GM23248 (cell line): ENCODE measurements at regions not wholly inside any gene's neighbourhood (a gene's known extent, or its start where the extent isn't known, plus 50 kb on each side); places are given as distances from the start of the nearest gene placed in this dataset.

Source experiments
- EZH2 ChIP-seq: fragments of 200-600 bp; sonication (generic); IDR thresholded peaks from 2 replicates; pipeline ENCODE4 v1.6.1; 2018; ENCODE audit warnings: antibody characterized with exemption, mild to moderate bottlenecking; ENCODE audit not compliant: insufficient read depth, poor library complexity, severe bottlenecking
- EZH2phosphoT487 ChIP-seq: fragments of 200-600 bp; sonication (generic); IDR thresholded peaks from 2 replicates; pipeline ENCODE4 v1.6.1; 2018; ENCODE audit warnings: antibody characterized with exemption, moderate library complexity, mild to moderate bottlenecking, low read depth; ENCODE audit not compliant: insufficient read depth

DNA sequence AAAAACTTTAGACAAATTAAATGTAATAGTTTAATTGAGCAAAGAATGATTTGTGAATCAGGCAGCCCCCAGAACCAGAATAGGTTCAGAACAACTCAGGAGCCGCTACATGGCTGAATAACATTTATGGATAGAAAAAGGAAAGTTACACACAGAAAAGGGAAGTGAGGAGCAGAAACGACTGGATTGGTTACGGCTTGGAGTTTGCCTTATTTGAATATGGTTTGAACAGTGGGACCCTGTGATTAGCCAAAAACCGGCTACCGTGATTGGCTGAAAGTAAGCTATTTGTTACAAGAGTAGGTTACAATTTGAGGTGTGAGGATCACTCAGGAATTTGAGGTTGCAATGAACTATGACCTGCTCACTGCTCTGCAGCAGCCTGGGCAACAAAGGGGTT is 1139.8 kb downstream of the CDH11 start:
- TF ChIP-seq EZH2: no peak
- TF ChIP-seq EZH2phosphoT487: no peak
